Endometrium (tissue), 2 donors: ENCODE measurements at regions not wholly inside any gene's neighbourhood (a gene's known extent, or its start where the extent isn't known, plus 50 kb on each side); places are given as distances from the start of the nearest gene placed in this dataset.

Experiments
- FAIRE-seq: peaks from 2 replicates; lab custom pipeline; 2012; peaks lifted over from hg19 to GRCh38; lab: Jason Lieb, UNC
- donor health status: control.
- donor health status: control.

GRCh38 chr12:20967756-20968155 lies 157.3 kb downstream of the SLCO1B3 start:
- FAIRE-seq: no peak

- no peak for FAIRE-seq
These were observed 159.3 kb downstream of the SLCO1B3 start for GRCh38 chr12:20969766-20970165.

GRCh38 chr12:20985399-20985798 lies 145.6 kb upstream of the SLCO1B1 start:
- peak; percentile 58 for FAIRE-seq

- FAIRE-seq: no peak
These were observed 129.2 kb upstream of the SLCO1B1 start for GRCh38 chr12:21001778-21002177.

DNA sequence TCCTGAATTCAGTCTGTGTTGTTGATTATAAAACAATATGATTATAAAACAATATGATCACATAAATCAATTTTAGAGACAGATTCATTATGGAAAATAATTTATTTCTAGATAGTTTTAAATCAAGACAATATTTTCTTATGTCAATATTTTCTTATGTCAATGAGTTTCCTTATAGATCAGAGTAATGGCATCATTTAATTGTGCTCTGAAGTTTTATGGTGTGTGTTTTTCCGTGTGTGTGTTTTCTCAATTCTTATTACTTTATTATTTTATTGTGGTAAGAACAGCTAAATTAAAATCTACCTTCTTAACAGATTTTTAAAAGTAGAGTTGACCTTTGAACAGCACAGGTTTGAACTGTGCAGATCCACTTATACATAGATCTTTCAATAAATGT lies 105.3 kb upstream of the SLCO1B1 start:
- no peak for FAIRE-seq

GRCh38 chr12:21026302-21026701 lies 104.7 kb upstream of the SLCO1B1 start:
- no peak for FAIRE-seq

DNA sequence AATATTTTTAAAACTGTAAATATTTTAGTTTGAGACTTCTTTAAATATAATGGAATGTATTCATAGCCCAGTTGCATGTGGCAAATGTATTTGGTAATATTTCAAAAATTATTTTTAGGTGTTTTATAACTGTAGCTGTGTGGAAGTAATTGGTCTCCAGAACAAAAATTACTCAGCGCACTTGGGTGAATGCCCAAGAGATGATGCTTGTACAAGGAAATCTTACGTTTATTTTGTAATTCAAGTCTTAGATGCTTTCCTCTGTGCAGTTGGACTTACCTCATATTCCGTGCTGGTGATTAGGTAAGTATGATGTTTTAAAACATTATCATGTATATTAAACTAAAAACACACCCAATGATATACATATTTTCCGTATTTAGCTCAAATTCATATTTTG lies 76.7 kb upstream of the SLCO1B1 start:
- peak; percentile 31 for FAIRE-seq

GRCh38 chr12:21065845-21066244 lies 65.1 kb upstream of the SLCO1B1 start:
- no peak for FAIRE-seq

- no peak for FAIRE-seq
These were observed 57.9 kb upstream of the SLCO1B1 start for GRCh38 chr12:21073129-21073528.

- no peak for FAIRE-seq
These were observed 57.1 kb upstream of the SLCO1B1 start for GRCh38 chr12:21073822-21074460.
